ENCODE measurements at regions not wholly inside any gene's neighbourhood (a gene's known extent, or its start where the extent isn't known, plus 50 kb on each side); places are given as distances from the start of the nearest gene placed in this dataset.

GRCh38 chr12:13788626-13789025, 192.8 kb downstream of the GRIN2B start:
- TF ChIP-seq, protein P1, sequence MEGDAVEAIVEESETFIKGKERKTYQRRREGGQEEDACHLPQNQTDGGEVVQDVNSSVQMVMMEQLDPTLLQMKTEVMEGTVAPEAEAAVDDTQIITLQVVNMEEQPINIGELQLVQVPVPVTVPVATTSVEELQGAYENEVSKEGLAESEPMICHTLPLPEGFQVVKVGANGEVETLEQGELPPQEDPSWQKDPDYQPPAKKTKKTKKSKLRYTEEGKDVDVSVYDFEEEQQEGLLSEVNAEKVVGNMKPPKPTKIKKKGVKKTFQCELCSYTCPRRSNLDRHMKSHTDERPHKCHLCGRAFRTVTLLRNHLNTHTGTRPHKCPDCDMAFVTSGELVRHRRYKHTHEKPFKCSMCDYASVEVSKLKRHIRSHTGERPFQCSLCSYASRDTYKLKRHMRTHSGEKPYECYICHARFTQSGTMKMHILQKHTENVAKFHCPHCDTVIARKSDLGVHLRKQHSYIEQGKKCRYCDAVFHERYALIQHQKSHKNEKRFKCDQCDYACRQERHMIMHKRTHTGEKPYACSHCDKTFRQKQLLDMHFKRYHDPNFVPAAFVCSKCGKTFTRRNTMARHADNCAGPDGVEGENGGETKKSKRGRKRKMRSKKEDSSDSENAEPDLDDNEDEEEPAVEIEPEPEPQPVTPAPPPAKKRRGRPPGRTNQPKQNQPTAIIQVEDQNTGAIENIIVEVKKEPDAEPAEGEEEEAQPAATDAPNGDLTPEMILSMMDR (conservative IDR thresholded peaks at IDR 0.05; ENCODE audit: low read length), result no peak
- no peak for TF ChIP-seq EZH2phosphoT487 (IDR thresholded peaks at IDR 0.05; ENCODE audit: borderline replicate concordance, low read depth, low read length)
